H9 (cell line): ENCODE measurements at regions not wholly inside any gene's neighbourhood (a gene's known extent, or its start where the extent isn't known, plus 50 kb on each side); places are given as distances from the start of the nearest gene placed in this dataset.
A peak's percentile ranks its signal among the peaks of the same experiment; 100 is the strongest.

Source experiments
- DNase-seq: peaks from one replicate; pipeline ENCODE4 v3.0.0-alpha.2; 2017
- H2AFZ ChIP-seq: one replicate; pipeline ENCODE4 v1.6.1; 2013; ENCODE audit warnings: mild to moderate bottlenecking, low read length, control low read depth, moderate library complexity
- H2AK5ac ChIP-seq: 2 replicates; pipeline ENCODE4 v1.6.1; 2013; ENCODE audit warnings: low read length, control low read depth, mixed read lengths; ENCODE audit not compliant: insufficient read length
- H2BK120ac ChIP-seq: one replicate; pipeline ENCODE4 v1.6.1; 2013; ENCODE audit warnings: low read depth, mild to moderate bottlenecking, low read length, control low read depth, inconsistent platforms; ENCODE audit not compliant: poor library complexity, severe bottlenecking
- H2BK12ac ChIP-seq: 2 replicates; pipeline ENCODE4 v1.6.1; 2013; ENCODE audit warnings: low read length, control low read depth, mixed read lengths, low read depth; ENCODE audit not compliant: insufficient read length
- H2BK15ac ChIP-seq: 2 replicates; pipeline ENCODE4 v1.6.1; 2013; ENCODE audit warnings: low read depth, low read length, control low read depth
- H2BK20ac ChIP-seq: one replicate; pipeline ENCODE4 v1.6.1; 2013; ENCODE audit warnings: low read depth, mild to moderate bottlenecking, low read length, control low read depth, inconsistent platforms; ENCODE audit not compliant: poor library complexity, severe bottlenecking
- H2BK5ac ChIP-seq: 2 replicates; pipeline ENCODE4 v1.6.1; 2013; ENCODE audit warnings: low read length, control low read depth, mixed read lengths; ENCODE audit not compliant: insufficient read length
- H3K14ac ChIP-seq: 2 replicates; pipeline ENCODE4 v1.6.1; 2013; ENCODE audit warnings: low read length, control low read depth; ENCODE audit not compliant: insufficient read depth
- H3K18ac ChIP-seq: 2 replicates; pipeline ENCODE4 v1.6.1; 2013; ENCODE audit warnings: low read depth, mild to moderate bottlenecking, mixed read lengths, low read length, control low read depth; ENCODE audit not compliant: insufficient read length
- H3K23ac ChIP-seq: 2 replicates; pipeline ENCODE4 v1.6.1; 2013; ENCODE audit warnings: low read length, control low read depth, mixed read lengths, low read depth; ENCODE audit not compliant: insufficient read length
- H3K23me2 ChIP-seq: 2 replicates; pipeline ENCODE4 v1.6.1; 2013; ENCODE audit warnings: low read depth, mild to moderate bottlenecking, mixed read lengths, low read length, control low read depth; ENCODE audit not compliant: insufficient read length, poor library complexity, severe bottlenecking
- H3K27ac ChIP-seq: 2 replicates; pipeline ENCODE4 v1.5.1; 2013; ENCODE audit warnings: low read length, control low read depth, mixed read lengths, low read depth; ENCODE audit not compliant: insufficient read length
- H3K27me3 ChIP-seq: 2 replicates; pipeline ENCODE4 v1.6.1; 2013; ENCODE audit warnings: low read length, control low read depth, inconsistent platforms; ENCODE audit not compliant: insufficient read depth
- H3K4ac ChIP-seq: 2 replicates; pipeline ENCODE4 v1.6.1; 2013; ENCODE audit warnings: low read depth, mild to moderate bottlenecking, control low read depth, inconsistent platforms, low read length, moderate library complexity
- H3K4me1 ChIP-seq: 2 replicates; pipeline ENCODE4 v1.6.1; 2013; ENCODE audit warnings: low read length, control low read depth, inconsistent platforms; ENCODE audit not compliant: insufficient read depth
- H3K4me2 ChIP-seq: 2 replicates; pipeline ENCODE4 v1.6.1; 2013; ENCODE audit warnings: low read length, control low read depth, mixed read lengths; ENCODE audit not compliant: insufficient read length, insufficient read depth
- H3K56ac ChIP-seq: 2 replicates; pipeline ENCODE4 v1.6.1; 2013; ENCODE audit warnings: low read depth, mild to moderate bottlenecking, mixed read lengths, low read length, control low read depth; ENCODE audit not compliant: insufficient read length
- H3K79me1 ChIP-seq: 2 replicates; pipeline ENCODE4 v1.6.1; 2013; ENCODE audit warnings: low read depth, mild to moderate bottlenecking, moderate library complexity, low read length, control low read depth, inconsistent platforms; ENCODE audit not compliant: insufficient read depth, poor library complexity, severe bottlenecking
- H3K79me2 ChIP-seq: 2 replicates; pipeline ENCODE4 v1.6.1; 2013; ENCODE audit warnings: low read length, control low read depth, inconsistent platforms; ENCODE audit not compliant: insufficient read depth
- H3K9ac ChIP-seq: 2 replicates; pipeline ENCODE4 v1.6.1; 2013; ENCODE audit warnings: low read length, control low read depth, mixed read lengths; ENCODE audit not compliant: insufficient read length; ENCODE audit errors: extremely low read depth
- H3K9me3 ChIP-seq: one replicate; pipeline ENCODE4 v1.6.1; 2013; ENCODE audit warnings: low read depth, low read length, inconsistent platforms; ENCODE audit not compliant: control insufficient read depth
- H3T11ph ChIP-seq: one replicate; pipeline ENCODE4 v1.6.1; 2013; ENCODE audit warnings: mild to moderate bottlenecking, low read length, control low read depth, inconsistent platforms
- H4K20me1 ChIP-seq: one replicate; pipeline ENCODE4 v1.6.1; 2013; ENCODE audit not compliant: control insufficient read depth, insufficient read length, insufficient read depth
- H4K5ac ChIP-seq: 2 replicates; pipeline ENCODE4 v1.6.1; 2013; ENCODE audit warnings: low read depth, mild to moderate bottlenecking, mixed read lengths, low read length, control low read depth; ENCODE audit not compliant: insufficient read length
- H4K8ac ChIP-seq: replicated peaks from 2 replicates; pipeline ENCODE4 v1.6.1; 2013; ENCODE audit warnings: low read length, control low read depth, mixed read lengths, low read depth; ENCODE audit not compliant: insufficient read length
- H4K91ac ChIP-seq: 2 replicates; pipeline ENCODE4 v1.6.1; 2013; ENCODE audit warnings: low read depth, mild to moderate bottlenecking, moderate library complexity, mixed read lengths, low read length, control low read depth; ENCODE audit not compliant: insufficient read length
- H3K27ac Mint-ChIP-seq, 3 experiments: 2 replicates in 2 of 3; 3 replicates in 1 of 3; pipeline ENCODE4 v1.8.0; 2020 to 2021; ENCODE audit warnings: mixed read lengths in 3 of 3, mild to moderate bottlenecking in 1 of 3, moderate library complexity in 1 of 3
- H3K27me3 Mint-ChIP-seq: 2 replicates; pipeline ENCODE4 v1.8.0; 2021; ENCODE audit warnings: low read depth, mild to moderate bottlenecking, moderate library complexity, mixed read lengths
- H3K36me3 Mint-ChIP-seq, 3 experiments: 2 replicates in 2 of 3; 3 replicates in 1 of 3; pipeline ENCODE4 v1.8.0; 2020 to 2021; ENCODE audit warnings: low read depth in 3 of 3, mixed read lengths in 3 of 3; ENCODE audit not compliant: insufficient read depth in 1 of 3
- H3K4me1 Mint-ChIP-seq, 2 experiments: 2 replicates each; pipeline ENCODE4 v1.8.0; 2020; ENCODE audit warnings: mixed read lengths in 2 of 2
- H3K4me3 Mint-ChIP-seq, 2 experiments: 2 replicates in 1 of 2; 3 replicates in 1 of 2; pipeline ENCODE4 v1.8.0; 2020 to 2021; ENCODE audit warnings: mild to moderate bottlenecking in 2 of 2, mixed read lengths in 2 of 2, moderate library complexity in 1 of 2
- H3K9me3 Mint-ChIP-seq, 2 experiments: 2 replicates in 1 of 2; 3 replicates in 1 of 2; pipeline ENCODE4 v1.8.0; 2020; ENCODE audit warnings: mild to moderate bottlenecking in 2 of 2, mixed read lengths in 2 of 2, moderate library complexity in 1 of 2
- WGBS: extraction: QIAGEN DNeasy Blood & Tissue Kit; methylation state at CpG from one replicate; pipeline ENCODE4 v1.1.7; 2013; ENCODE audit warnings: missing lambda C conversion rate, low lambda C conversion rate, mixed read lengths; ENCODE audit not compliant: insufficient read length; ENCODE audit errors: extremely low coverage; 5-methylcytosine and 5-hydroxymethylcytosine counted together
- TF ChIP-seq, protein P1 (sequence below): fragments of 200-600 bp; sonication (generic); conservative IDR thresholded peaks from 3 replicates; pipeline ENCODE4 v1.8.0; 2021; ENCODE audit warnings: antibody characterized with exemption, mild to moderate bottlenecking

DNA sequence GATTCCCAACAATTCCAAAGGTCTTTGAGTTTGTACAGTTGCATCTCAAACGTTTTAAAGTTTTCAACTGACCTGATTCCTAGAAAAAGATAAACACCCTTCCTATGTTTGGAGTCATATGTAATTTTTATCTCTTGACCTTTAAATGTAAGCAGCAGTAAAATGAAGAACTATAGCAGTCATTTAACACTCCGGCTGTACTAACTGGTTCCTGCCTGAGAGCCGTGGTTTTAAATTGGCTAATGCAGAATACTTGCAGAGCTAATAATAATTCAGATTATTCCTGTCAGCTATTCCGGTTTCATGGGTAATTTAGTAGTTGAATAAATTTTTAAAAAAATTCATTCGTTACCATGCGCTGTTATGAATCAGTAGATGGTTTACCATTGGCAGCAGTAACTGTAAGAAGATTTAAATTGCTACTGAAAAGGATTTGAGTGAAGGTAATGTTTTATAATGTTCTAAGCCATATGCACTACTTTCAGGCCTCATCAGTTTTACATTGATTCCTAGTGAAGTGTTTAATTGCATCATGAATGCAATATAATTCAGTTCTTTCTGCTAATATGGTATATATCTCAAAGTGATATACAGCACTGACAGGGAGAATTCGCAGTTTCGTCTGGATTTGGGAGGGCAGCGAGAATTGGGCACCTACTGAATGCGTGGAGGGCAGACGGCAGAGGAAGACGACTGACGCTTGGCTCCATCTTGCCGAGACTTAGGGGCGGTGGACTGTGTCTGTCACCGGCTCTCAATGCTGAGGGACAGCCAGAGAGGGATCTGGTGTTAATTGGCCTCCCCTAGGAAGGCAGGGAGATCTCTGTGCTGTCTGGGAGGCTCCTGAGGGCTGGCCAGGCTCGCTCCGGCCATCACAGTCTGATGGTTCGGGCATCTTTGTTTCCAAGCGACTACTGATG lies 217.7 kb downstream of the PHETA1 start:
- peaks cover 16 to 28% of the 10 kb centered on the region in 2 experiments for H3K4me1 Mint-ChIP-seq
- no peaks in the 10 kb centered on the region for H3K79me1 ChIP-seq
- no peak overlapping the region for H2BK5ac ChIP-seq
- H2BK12ac ChIP-seq = no peak overlapping the region
- peaks cover 7% of the 10 kb centered on the region for H3K27me3 Mint-ChIP-seq
- peaks cover 5% of the 10 kb centered on the region; the same call in 1 of the 2 replicates for H3K4me1 ChIP-seq
- no peak overlapping the region for H3K4me3 Mint-ChIP-seq
- no peak for DNase-seq
- H3K9me3 ChIP-seq = no peaks in the 10 kb centered on the region
- no peak overlapping the region for H3K27ac ChIP-seq
- no peaks in the 10 kb centered on the region for H3K23me2 ChIP-seq
- no peaks in the 10 kb centered on the region for H4K20me1 ChIP-seq
- no peak overlapping the region for H2AK5ac ChIP-seq
- no peak overlapping the region; a peak in 1 of 7 replicates for H3K27ac Mint-ChIP-seq
- no peaks in the 10 kb centered on the region for H3K27me3 ChIP-seq
- H3K9ac ChIP-seq = no peak overlapping the region
- no peak overlapping the region for H3K18ac ChIP-seq
- H3K23ac ChIP-seq = no peak overlapping the region
- no peaks in the 10 kb centered on the region for H3K79me2 ChIP-seq
- no peak overlapping the region for H2BK20ac ChIP-seq
- WGBS = no CpG with 5 or more reads among the region's 20 CpGs
- no peaks in the 10 kb centered on the region; a peak in 1 of 5 replicates for H3K9me3 Mint-ChIP-seq
- no peak overlapping the region for H3T11ph ChIP-seq
- no peak overlapping the region for H2BK15ac ChIP-seq
- H4K8ac ChIP-seq = no peak overlapping the region
- H4K91ac ChIP-seq = no peak overlapping the region
- H3K14ac ChIP-seq = peak overlapping the region; percentile 61; the same call in 1 of the 2 replicates
- H2AFZ ChIP-seq = no peak overlapping the region
- TF ChIP-seq, protein P1, sequence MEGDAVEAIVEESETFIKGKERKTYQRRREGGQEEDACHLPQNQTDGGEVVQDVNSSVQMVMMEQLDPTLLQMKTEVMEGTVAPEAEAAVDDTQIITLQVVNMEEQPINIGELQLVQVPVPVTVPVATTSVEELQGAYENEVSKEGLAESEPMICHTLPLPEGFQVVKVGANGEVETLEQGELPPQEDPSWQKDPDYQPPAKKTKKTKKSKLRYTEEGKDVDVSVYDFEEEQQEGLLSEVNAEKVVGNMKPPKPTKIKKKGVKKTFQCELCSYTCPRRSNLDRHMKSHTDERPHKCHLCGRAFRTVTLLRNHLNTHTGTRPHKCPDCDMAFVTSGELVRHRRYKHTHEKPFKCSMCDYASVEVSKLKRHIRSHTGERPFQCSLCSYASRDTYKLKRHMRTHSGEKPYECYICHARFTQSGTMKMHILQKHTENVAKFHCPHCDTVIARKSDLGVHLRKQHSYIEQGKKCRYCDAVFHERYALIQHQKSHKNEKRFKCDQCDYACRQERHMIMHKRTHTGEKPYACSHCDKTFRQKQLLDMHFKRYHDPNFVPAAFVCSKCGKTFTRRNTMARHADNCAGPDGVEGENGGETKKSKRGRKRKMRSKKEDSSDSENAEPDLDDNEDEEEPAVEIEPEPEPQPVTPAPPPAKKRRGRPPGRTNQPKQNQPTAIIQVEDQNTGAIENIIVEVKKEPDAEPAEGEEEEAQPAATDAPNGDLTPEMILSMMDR = no peak
- H3K56ac ChIP-seq = no peak overlapping the region
- H4K5ac ChIP-seq = no peak overlapping the region
- no peak overlapping the region for H3K4ac ChIP-seq
- H2BK120ac ChIP-seq = no peak overlapping the region
- no peaks in the 10 kb centered on the region; a peak in 2 of 7 replicates for H3K36me3 Mint-ChIP-seq
- no peak overlapping the region for H3K4me2 ChIP-seq
